ENCODE measurements at regions not wholly inside any gene's neighbourhood (a gene's known extent, or its start where the extent isn't known, plus 50 kb on each side); places are given as distances from the start of the nearest gene placed in this dataset.

- TF ChIP-seq CTCF (IDR thresholded peaks at IDR 0.05): no peak
- TF ChIP-seq POLR2A (IDR thresholded peaks at IDR 0.05): no peak
Measured at GRCh38 chr7:18288322-18289037, 207.1 kb upstream of the HDAC9 start.
